Pancreas (tissue), 10 donors: ENCODE measurements at regions not wholly inside any gene's neighbourhood (a gene's known extent, or its start where the extent isn't known, plus 50 kb on each side); places are given as distances from the start of the nearest gene placed in this dataset.
"Not testable (repeated sequence)": the region's sequence is repeated elsewhere in the genome, so short reads cannot be mapped to it uniquely, and the experiment has no call there.

Experiments
- ATAC-seq, 4 donors: fragments of 200-7000 bp; cut with Tn5 transposase; one replicate each; pipeline versions ENCODE4 v1.8.0 to v1.9.1; 2020; ENCODE audit warnings: mild to moderate bottlenecking in 4 of 4, moderate library complexity in 4 of 4
- DNase-seq, 6 donors: peaks; one replicate each; pipeline ENCODE4 v3.0.0-alpha.2; 2020
- FAIRE-seq: peaks from 2 replicates; lab custom pipeline; 2012; peaks lifted over from hg19 to GRCh38; lab: Jason Lieb, UNC
- H3K27ac ChIP-seq, 4 donors: fragments of 200-600 bp; sonication (generic); 1 replicate in 3 of 4; 2 replicates in 1 of 4; pipeline versions ENCODE4 v1.5.0 to v1.8.0; 2020
- H3K27me3 ChIP-seq, 4 donors: fragments of 200-600 bp; one replicate each; pipeline ENCODE4 v1.8.0; 2021
- H3K36me3 ChIP-seq, 3 donors: fragments of 200-600 bp; sonication (generic) in 1 of 3; one replicate each; pipeline versions ENCODE4 v1.5.0 to v1.8.0; 2020 to 2021
- H3K4me1 ChIP-seq, 3 donors: fragments of 200-600 bp; one replicate each; pipeline ENCODE4 v1.8.0; 2021
- H3K4me3 ChIP-seq, 4 donors: fragments of 200-600 bp; sonication (generic) in 2 of 4; one replicate each; pipeline versions ENCODE4 v1.5.0 to v1.8.0; 2020 to 2021
- H3K9me3 ChIP-seq, 4 donors: fragments of 200-600 bp; one replicate each; pipeline ENCODE4 v1.8.0; 2021
- WGBS, 2 donors: extraction: QIAGEN DNeasy Blood & Tissue Kit; methylation state at CpG; one replicate each; pipeline ENCODE4 v1.1.7; 2013; 5-methylcytosine and 5-hydroxymethylcytosine counted together
- intact Hi-C, 3 donors: fragments of 100-400 bp; cut with DNase I; formaldehyde crosslinking; loops; one replicate each; pipeline versions ENCODE4 v1.11.1 to v1.14.2; 2022
- TF ChIP-seq, protein P1 (sequence below), 4 donors: fragments of 200-600 bp; sonication (generic) in 3 of 4; IDR thresholded peaks; one replicate each; pipeline versions ENCODE4 v1.5.0 to v1.8.0; 2021; ENCODE audit warnings: antibody characterized with exemption in 4 of 4
- donor health status: healthy with polysubstance abuse.
- donor health status: DM: no; HTN: no; CAD: no; lungs with moderate emphysema.
- donor health status: DM: no; HTN: no; CAD: no.
- donor health status: control.
- donor health status: control.
- donor health status: Bipolar disorder and iron deficiency.
- donor health status: DM: yes; HTN: yes; CAD: no.
- donor health status: DM: no; HTN: no; CAD: no.
- donor health status: DM: no; HTN: no; CAD: no.
- donor health status: DM: yes; HTN: yes; CAD: no.

- Histone ChIP-seq H3K4me3 (no peak overlapping the region), H3K27me3 (peaks cover 0 to 9% (median 3%) of the 10 kb centered on the region in 4 donors), H3K27ac (no peak overlapping the region), H3K36me3 (no peaks in the 10 kb centered on the region), H3K4me1 (no peaks in the 10 kb centered on the region), H3K9me3 (no peaks in the 10 kb centered on the region)
- 58 to 63% methylated on average over 7 of the region's 7 CpGs for WGBS, 2 donors
- TF ChIP-seq, protein P1, sequence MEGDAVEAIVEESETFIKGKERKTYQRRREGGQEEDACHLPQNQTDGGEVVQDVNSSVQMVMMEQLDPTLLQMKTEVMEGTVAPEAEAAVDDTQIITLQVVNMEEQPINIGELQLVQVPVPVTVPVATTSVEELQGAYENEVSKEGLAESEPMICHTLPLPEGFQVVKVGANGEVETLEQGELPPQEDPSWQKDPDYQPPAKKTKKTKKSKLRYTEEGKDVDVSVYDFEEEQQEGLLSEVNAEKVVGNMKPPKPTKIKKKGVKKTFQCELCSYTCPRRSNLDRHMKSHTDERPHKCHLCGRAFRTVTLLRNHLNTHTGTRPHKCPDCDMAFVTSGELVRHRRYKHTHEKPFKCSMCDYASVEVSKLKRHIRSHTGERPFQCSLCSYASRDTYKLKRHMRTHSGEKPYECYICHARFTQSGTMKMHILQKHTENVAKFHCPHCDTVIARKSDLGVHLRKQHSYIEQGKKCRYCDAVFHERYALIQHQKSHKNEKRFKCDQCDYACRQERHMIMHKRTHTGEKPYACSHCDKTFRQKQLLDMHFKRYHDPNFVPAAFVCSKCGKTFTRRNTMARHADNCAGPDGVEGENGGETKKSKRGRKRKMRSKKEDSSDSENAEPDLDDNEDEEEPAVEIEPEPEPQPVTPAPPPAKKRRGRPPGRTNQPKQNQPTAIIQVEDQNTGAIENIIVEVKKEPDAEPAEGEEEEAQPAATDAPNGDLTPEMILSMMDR (IDR thresholded peaks at IDR 0.05): no peak
- FAIRE-seq: no peak
- intact Hi-C loops: no loop called here
- DNase-seq: no peak
- ATAC-seq: no peak
Observed at GRCh38 chrX:19225909-19226308, 103.6 kb upstream of the ADGRG2 start.

DNA sequence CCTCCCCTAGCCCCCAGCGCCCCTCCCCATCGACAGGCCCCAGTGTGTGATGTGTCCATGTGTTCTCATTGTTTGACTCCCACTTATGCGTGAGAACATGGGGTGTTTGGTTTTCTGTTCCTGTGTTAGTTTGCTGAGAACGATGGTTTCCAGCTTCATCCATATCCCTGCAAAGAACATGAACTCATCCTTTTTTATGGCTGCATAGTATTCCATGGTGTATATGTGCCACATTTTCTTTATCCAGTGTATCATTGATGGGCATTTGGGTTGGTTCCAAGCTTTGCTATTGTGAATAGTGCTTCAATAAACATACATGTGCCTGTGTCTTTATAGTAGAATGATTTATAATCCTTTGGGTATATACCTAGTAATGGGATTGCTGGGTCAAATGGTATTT, 107.6 kb upstream of the ADGRG2 start:
- H3K4me3 ChIP-seq, intact Hi-C loops, DNase-seq, FAIRE-seq, H3K36me3 ChIP-seq, ATAC-seq, H3K9me3 ChIP-seq, H3K4me1 ChIP-seq, H3K27ac ChIP-seq, H3K27me3 ChIP-seq: not testable (repeated sequence)
- 74 to 85% methylated on average over 4 of the region's 4 CpGs for WGBS, 2 donors

- TF ChIP-seq, protein P1 (IDR thresholded peaks at IDR 0.05): no peak
- intact Hi-C loops: no loop called here
- 61 to 63% methylated on average over 3 of the region's 3 CpGs for WGBS, 2 donors
- Histone ChIP-seq H3K27ac (no peak overlapping the region), H3K9me3 (no peaks in the 10 kb centered on the region), H3K4me3 (no peak overlapping the region), H3K4me1 (no peaks in the 10 kb centered on the region), H3K36me3 (no peaks in the 10 kb centered on the region), H3K27me3 (peaks cover 0 to 4% (median 0%) of the 10 kb centered on the region in 4 donors)
- DNase-seq (no peak), FAIRE-seq (no peak), ATAC-seq (no peak)
Observed at GRCh38 chrX:19237901-19238300, 105.8 kb upstream of the PDHA1 start.

GRCh38 chrX:19243431-19243830, 100.3 kb upstream of the PDHA1 start:
- DNase-seq: no peak
- 74 to 80% methylated on average over 5 of the region's 5 CpGs for WGBS, 2 donors
- ATAC-seq: no peak
- Histone ChIP-seq H3K36me3 (no peaks in the 10 kb centered on the region), H3K4me1 (no peaks in the 10 kb centered on the region), H3K27me3 (no peaks in the 10 kb centered on the region), H3K4me3 (no peak overlapping the region), H3K9me3 (no peaks in the 10 kb centered on the region), H3K27ac (no peak overlapping the region)
- TF ChIP-seq, protein P1 (IDR thresholded peaks at IDR 0.05): no peak
- intact Hi-C loops: no loop called here
- no peak for FAIRE-seq

- H3K4me1 ChIP-seq, intact Hi-C loops, DNase-seq, ATAC-seq, H3K9me3 ChIP-seq, H3K4me3 ChIP-seq, H3K27me3 ChIP-seq, H3K27ac ChIP-seq, FAIRE-seq, H3K36me3 ChIP-seq: not testable (repeated sequence)
- WGBS, 2 donors: 58 to 60% methylated on average over 6 of the region's 6 CpGs
Observed at GRCh38 chrX:19244921-19245320, 98.8 kb upstream of the PDHA1 start.

DNA sequence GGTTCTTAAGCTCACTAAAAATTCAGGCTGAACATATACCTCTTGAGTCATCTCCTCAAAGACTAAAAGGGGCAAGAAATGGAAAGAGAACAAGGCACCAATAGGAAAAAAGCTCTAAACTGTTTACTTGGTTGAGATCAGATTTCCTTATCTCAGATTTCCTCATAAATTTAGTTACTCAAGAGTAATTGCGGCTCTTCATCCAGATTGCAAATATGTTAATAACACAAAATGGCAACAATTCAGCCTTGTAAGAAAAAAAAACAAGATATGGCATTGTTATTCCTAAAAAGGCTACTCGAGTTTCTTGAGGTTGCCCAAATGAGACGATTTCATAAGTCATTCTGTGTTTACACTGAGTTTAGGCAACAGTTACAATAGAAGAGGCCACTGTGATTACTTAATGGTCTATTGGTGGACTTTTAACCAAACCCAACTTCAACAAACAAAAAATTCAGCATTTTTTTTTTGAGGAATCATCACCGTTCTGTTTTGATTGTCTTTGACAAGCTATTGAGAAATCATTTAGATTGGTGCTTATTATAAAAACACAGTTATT, 97.9 kb upstream of the PDHA1 start:
- 51% methylated on average over 4 of the region's 4 CpGs for WGBS, 2 donors
- ATAC-seq: no peak

More for the DNA sequence above, 97.9 kb upstream of the PDHA1 start:
- TF ChIP-seq, protein P1 (IDR thresholded peaks at IDR 0.05): no peak
- no peak for DNase-seq
- intact Hi-C loops: no loop called here
- Histone ChIP-seq H3K27ac (no peak overlapping the region), H3K27me3 (no peaks in the 10 kb centered on the region), H3K9me3 (no peaks in the 10 kb centered on the region), H3K4me1 (no peaks in the 10 kb centered on the region), H3K36me3 (no peaks in the 10 kb centered on the region), H3K4me3 (no peak overlapping the region)
- no peak for FAIRE-seq
